ENCODE measurements at regions not wholly inside any gene's neighbourhood (a gene's known extent, or its start where the extent isn't known, plus 50 kb on each side); places are given as distances from the start of the nearest gene placed in this dataset.
A peak's percentile ranks its signal among the peaks of the same experiment; 100 is the strongest.
"Not testable (repeated sequence)": the region's sequence is repeated elsewhere in the genome, so short reads cannot be mapped to it uniquely, and the experiment has no call there.

DNA sequence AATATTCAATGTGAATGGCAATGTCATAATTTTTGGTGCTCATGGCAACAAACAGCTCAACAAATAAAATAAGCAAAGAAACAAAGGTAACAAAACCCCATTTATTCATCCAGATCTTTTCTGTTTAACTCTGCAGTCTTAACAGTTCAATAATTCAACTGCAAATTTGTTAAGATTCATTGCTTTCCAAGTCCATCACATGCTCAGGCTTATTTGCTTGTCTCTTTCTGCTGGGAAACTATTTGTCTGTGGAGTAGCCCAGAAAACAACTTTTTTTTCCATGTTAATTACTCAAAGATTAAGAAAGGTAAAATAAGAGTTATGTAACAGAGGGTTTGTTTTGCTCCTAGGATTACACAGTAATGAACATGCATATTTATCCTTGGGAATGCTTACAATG, 92.6 kb upstream of the PNPT1 start:
- no peaks in the 10 kb centered on the region for H3K79me2 ChIP-seq (ENCODE audit: control insufficient read depth, insufficient read depth, low read length, unreplicated experiment)
- no peaks in the 10 kb centered on the region for H3K27me3 ChIP-seq (ENCODE audit: insufficient read depth, low read length)
- H3K36me3 ChIP-seq (ENCODE audit: insufficient read depth, low read length) = no peaks in the 10 kb centered on the region
- H3K4me3 ChIP-seq (ENCODE audit: low read depth, low read length) = no peak overlapping the region
- H3K27ac ChIP-seq (ENCODE audit: low read depth, low read length) = no peak overlapping the region
- peaks cover 5% of the 10 kb centered on the region for H3K4me1 ChIP-seq (ENCODE audit: control insufficient read depth, insufficient read depth, low read length, unreplicated experiment)
- H2AFZ ChIP-seq (ENCODE audit: low read length, unreplicated experiment) = no peak overlapping the region

DNA sequence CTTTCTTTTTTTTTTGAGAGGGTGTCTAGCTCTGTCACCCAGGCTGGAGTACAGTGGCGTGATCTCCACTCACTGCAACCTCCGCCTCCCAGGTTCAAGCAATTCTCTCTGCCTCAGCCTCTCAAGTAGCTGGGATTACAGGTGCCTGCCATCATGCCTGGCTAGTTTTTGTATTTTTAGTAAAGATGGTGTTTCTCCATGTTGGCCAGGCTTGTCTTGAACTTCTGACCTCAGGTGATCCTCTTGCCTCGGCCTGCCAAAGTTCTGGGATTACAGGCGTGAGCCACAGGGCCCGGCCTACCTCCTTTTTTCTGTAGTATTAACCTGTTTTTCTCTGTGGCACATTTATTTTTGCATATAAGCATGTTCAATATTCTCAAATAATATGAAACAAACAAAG, 90.1 kb upstream of the PNPT1 start:
- not testable (repeated sequence) for H3K27me3 ChIP-seq (ENCODE audit: insufficient read depth, low read length); H3K4me3 ChIP-seq (ENCODE audit: low read depth, low read length); H3K79me2 ChIP-seq (ENCODE audit: control insufficient read depth, insufficient read depth, low read length, unreplicated experiment); H3K36me3 ChIP-seq (ENCODE audit: insufficient read depth, low read length); H2AFZ ChIP-seq (ENCODE audit: low read length, unreplicated experiment); H3K27ac ChIP-seq (ENCODE audit: low read depth, low read length)
- H3K4me1 ChIP-seq (ENCODE audit: control insufficient read depth, insufficient read depth, low read length, unreplicated experiment) = peaks cover 26% of the 10 kb centered on the region

DNA sequence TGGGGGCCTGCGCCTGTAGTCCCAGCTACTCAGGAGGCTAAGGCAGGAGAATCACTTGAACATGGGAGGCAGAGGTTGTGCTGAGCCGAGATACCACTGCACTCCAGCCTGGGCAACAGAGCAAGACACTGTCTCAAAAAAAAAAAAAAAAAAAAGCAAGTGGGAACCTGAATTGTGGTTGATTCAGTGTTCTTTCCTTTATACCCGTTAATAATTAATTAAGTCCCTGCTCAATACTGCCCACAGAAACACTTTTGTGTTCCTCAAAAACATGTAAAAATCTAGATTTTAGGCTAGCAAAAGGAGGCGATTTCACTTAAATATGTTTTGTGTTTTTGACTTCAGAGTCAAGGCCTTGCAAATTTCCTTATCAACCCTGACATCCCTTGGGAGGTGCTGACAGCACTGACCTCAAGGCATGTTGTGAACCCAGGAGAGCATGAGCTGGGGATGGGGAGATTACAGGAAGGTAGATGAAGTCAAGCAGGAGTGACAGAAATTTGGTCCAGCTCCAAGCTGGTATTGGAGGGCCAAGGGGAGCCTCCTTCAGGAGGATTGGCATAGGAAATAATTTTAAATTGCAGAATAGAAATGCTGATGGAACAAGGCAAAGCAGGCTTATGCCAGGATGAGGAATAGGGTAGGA, 89.0 kb upstream of the PNPT1 start:
- Histone ChIP-seq H2AFZ (ENCODE audit: low read length, unreplicated experiment) (no peak overlapping the region), H3K79me2 (ENCODE audit: control insufficient read depth, insufficient read depth, low read length, unreplicated experiment) (no peaks in the 10 kb centered on the region), H3K4me3 (ENCODE audit: low read depth, low read length) (no peak overlapping the region), H3K27ac (ENCODE audit: low read depth, low read length) (no peak overlapping the region), H3K4me1 (ENCODE audit: control insufficient read depth, insufficient read depth, low read length, unreplicated experiment) (peaks cover 26% of the 10 kb centered on the region), H3K27me3 (ENCODE audit: insufficient read depth, low read length) (no peaks in the 10 kb centered on the region), H3K36me3 (ENCODE audit: insufficient read depth, low read length) (no peaks in the 10 kb centered on the region)

DNA sequence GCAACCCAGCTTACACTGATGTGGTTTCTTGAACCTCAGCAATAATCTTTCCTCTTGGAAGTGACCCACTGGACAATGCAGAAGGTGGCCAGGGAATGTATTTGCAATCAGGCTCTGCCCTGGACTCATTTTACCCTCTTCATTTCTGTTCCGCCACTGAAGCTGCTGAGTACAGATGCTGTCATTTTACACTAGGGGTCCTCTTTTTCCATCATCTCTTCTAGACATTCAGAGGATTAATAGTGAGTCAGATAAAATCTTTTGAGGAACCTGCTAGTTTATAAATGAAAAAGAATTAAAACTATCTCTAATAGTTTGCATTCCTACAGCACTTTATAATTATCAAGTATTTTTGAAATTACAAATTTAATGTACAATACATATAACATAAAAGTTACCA, 87.9 kb upstream of the PNPT1 start:
- H3K4me3 ChIP-seq (ENCODE audit: low read depth, low read length) = no peak overlapping the region
- H3K36me3 ChIP-seq (ENCODE audit: insufficient read depth, low read length) = no peaks in the 10 kb centered on the region
- H2AFZ ChIP-seq (ENCODE audit: low read length, unreplicated experiment) = no peak overlapping the region
- H3K27me3 ChIP-seq (ENCODE audit: insufficient read depth, low read length) = no peaks in the 10 kb centered on the region
- no peaks in the 10 kb centered on the region for H3K79me2 ChIP-seq (ENCODE audit: control insufficient read depth, insufficient read depth, low read length, unreplicated experiment)
- no peak overlapping the region for H3K27ac ChIP-seq (ENCODE audit: low read depth, low read length)
- peaks cover 26% of the 10 kb centered on the region for H3K4me1 ChIP-seq (ENCODE audit: control insufficient read depth, insufficient read depth, low read length, unreplicated experiment)

DNA sequence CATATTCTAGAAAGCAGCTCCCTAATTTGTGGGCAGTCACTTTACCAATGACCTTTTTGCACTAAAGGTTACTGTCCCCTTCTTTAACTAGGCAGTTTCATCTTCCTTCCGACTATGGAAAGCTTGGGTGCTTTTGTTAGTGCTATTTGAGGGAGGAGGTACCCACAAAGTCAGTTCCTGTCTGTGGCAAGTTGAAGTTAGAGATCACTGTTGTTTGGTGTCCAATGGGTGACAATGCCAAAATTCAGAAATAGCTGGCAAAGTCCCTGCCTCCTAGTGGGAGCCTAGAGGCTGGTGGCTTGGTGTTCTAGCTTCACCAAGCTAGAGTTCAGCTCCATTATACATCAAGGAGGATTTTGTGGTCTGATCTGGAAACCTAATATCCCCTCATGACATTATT, 87.1 kb upstream of the PNPT1 start:
- Histone ChIP-seq H3K4me3 (ENCODE audit: low read depth, low read length) (no peak overlapping the region), H3K27me3 (ENCODE audit: insufficient read depth, low read length) (no peaks in the 10 kb centered on the region), H3K4me1 (ENCODE audit: control insufficient read depth, insufficient read depth, low read length, unreplicated experiment) (peaks cover 26% of the 10 kb centered on the region), H2AFZ (ENCODE audit: low read length, unreplicated experiment) (peak overlapping the region; percentile 34), H3K36me3 (ENCODE audit: insufficient read depth, low read length) (no peaks in the 10 kb centered on the region), H3K27ac (ENCODE audit: low read depth, low read length) (peak overlapping the region; percentile 71), H3K79me2 (ENCODE audit: control insufficient read depth, insufficient read depth, low read length, unreplicated experiment) (no peaks in the 10 kb centered on the region)

DNA sequence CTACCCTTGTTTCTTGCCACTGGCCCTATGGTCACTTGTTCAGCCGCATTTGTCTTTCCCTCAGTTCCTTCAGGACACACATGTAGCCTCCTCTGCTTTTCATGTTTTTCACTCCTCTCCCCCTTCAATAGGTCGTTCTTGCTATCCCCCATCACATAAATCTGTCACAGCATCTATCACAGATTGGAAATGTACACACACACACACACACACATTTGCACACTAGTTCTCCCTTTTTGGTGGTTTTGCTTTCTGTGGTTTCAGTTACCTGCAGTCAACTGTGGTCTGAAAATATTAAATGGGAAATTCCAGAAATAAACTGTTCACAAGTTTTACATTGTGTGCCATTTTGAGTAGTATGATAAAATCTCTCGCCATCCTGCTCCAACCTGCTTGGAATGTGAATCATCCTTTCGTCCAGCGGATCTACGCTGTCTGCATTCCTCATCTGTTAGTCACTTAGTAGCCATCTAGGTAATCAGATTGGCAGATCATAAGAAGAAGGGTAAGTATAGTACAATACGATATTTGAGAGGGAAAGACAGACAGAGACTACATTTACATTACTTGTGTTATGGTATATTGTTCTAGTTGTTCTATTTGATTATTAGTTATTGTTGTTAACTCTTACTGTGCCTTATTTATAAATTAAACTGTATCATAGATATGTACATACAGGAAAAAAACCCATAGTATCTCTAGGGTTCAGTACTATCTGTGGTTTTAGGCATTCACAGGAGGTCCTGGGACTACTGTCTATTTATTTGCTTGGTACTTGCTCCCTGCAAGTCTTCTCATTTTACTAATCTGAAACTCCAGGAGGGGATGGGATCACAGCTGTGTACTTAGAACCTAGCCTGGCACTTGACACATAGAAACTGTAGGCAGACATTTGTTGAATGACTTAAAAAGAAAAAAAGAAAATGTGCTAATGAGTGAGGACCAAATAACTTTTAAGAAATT, 86.1 kb upstream of the PNPT1 start:
- Histone ChIP-seq H3K27me3 (ENCODE audit: insufficient read depth, low read length) (no peaks in the 10 kb centered on the region), H3K79me2 (ENCODE audit: control insufficient read depth, insufficient read depth, low read length, unreplicated experiment) (no peaks in the 10 kb centered on the region), H3K4me3 (ENCODE audit: low read depth, low read length) (peak overlapping the region; percentile 21; the same call in 1 of the 2 replicates), H3K4me1 (ENCODE audit: control insufficient read depth, insufficient read depth, low read length, unreplicated experiment) (peaks cover 26% of the 10 kb centered on the region), H2AFZ (ENCODE audit: low read length, unreplicated experiment) (peak overlapping the region; percentile 35), H3K27ac (ENCODE audit: low read depth, low read length) (peak overlapping the region; percentile 71), H3K36me3 (ENCODE audit: insufficient read depth, low read length) (no peaks in the 10 kb centered on the region)

DNA sequence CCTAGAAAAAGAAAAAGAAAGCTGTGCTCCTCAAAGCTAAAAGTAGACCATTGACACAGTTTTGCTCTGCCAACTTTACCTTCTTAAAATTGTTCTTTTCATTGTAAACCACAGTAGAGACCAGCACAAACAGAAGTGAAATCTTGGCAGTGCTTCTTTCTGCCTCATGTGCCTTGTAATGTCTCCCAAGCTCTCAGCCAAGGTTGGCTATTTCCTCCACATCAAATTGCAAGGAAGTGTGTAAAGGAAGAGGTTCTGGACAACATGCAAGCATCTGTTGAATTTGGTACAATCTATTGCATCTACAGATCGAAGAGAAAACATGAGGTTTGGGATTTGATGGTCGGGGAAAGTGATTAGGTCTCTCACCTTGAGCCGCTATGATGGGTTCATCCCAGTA, 83.3 kb upstream of the PNPT1 start:
- H3K4me1 ChIP-seq (ENCODE audit: control insufficient read depth, insufficient read depth, low read length, unreplicated experiment) = peaks cover 30% of the 10 kb centered on the region
- no peak overlapping the region for H3K27ac ChIP-seq (ENCODE audit: low read depth, low read length)
- H3K79me2 ChIP-seq (ENCODE audit: control insufficient read depth, insufficient read depth, low read length, unreplicated experiment) = no peaks in the 10 kb centered on the region
- no peaks in the 10 kb centered on the region for H3K27me3 ChIP-seq (ENCODE audit: insufficient read depth, low read length)
- no peak overlapping the region for H2AFZ ChIP-seq (ENCODE audit: low read length, unreplicated experiment)
- H3K36me3 ChIP-seq (ENCODE audit: insufficient read depth, low read length) = no peaks in the 10 kb centered on the region
- no peak overlapping the region for H3K4me3 ChIP-seq (ENCODE audit: low read depth, low read length)

DNA sequence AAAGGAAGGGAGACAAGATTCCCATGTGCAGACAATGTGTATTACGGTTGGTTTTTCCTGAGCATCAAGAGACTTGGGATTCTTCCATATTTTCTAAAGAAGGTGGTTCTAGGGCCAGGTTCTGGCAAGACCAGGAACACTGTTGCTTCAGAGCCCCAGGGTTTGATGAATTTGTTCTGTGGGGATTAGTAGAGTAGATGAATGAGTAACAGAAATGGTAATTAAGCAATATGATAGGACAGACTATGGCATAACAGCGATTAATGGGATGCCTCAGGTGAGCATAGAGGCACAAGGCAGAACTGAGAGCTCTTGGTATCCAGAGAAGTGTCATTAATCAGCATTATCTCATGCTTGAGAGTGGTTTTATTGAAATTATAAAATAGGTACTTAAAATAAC, 82.8 kb upstream of the PNPT1 start:
- no peak overlapping the region for H3K27ac ChIP-seq (ENCODE audit: low read depth, low read length)
- H2AFZ ChIP-seq (ENCODE audit: low read length, unreplicated experiment) = no peak overlapping the region
- no peak overlapping the region for H3K4me3 ChIP-seq (ENCODE audit: low read depth, low read length)
- H3K36me3 ChIP-seq (ENCODE audit: insufficient read depth, low read length) = no peaks in the 10 kb centered on the region
- H3K79me2 ChIP-seq (ENCODE audit: control insufficient read depth, insufficient read depth, low read length, unreplicated experiment) = no peaks in the 10 kb centered on the region
- H3K27me3 ChIP-seq (ENCODE audit: insufficient read depth, low read length) = no peaks in the 10 kb centered on the region
- peaks cover 31% of the 10 kb centered on the region for H3K4me1 ChIP-seq (ENCODE audit: control insufficient read depth, insufficient read depth, low read length, unreplicated experiment)

DNA sequence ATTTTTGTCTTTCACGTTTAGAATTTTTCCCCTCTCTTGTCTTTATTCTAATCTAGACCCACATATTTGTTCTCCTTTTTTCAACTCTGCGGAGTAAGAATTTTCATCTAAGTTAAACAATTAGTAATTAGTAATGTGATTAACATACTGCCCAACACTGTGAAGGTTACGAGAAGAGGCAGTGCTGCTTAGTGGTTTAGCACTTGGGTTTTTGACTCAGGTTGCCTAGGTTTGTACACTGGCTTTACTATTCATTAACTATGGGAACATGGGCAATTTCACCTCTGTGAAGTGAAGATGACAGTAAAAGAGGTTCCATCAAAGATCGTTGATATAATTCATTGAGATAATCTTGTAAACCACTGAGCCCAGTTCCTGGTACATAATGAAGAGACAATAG, 82.2 kb upstream of the PNPT1 start:
- Histone ChIP-seq H3K4me3 (ENCODE audit: low read depth, low read length) (no peak overlapping the region), H3K4me1 (ENCODE audit: control insufficient read depth, insufficient read depth, low read length, unreplicated experiment) (peaks cover 28% of the 10 kb centered on the region), H3K27ac (ENCODE audit: low read depth, low read length) (no peak overlapping the region), H3K27me3 (ENCODE audit: insufficient read depth, low read length) (no peaks in the 10 kb centered on the region), H3K79me2 (ENCODE audit: control insufficient read depth, insufficient read depth, low read length, unreplicated experiment) (no peaks in the 10 kb centered on the region), H3K36me3 (ENCODE audit: insufficient read depth, low read length) (no peaks in the 10 kb centered on the region), H2AFZ (ENCODE audit: low read length, unreplicated experiment) (no peak overlapping the region)

DNA sequence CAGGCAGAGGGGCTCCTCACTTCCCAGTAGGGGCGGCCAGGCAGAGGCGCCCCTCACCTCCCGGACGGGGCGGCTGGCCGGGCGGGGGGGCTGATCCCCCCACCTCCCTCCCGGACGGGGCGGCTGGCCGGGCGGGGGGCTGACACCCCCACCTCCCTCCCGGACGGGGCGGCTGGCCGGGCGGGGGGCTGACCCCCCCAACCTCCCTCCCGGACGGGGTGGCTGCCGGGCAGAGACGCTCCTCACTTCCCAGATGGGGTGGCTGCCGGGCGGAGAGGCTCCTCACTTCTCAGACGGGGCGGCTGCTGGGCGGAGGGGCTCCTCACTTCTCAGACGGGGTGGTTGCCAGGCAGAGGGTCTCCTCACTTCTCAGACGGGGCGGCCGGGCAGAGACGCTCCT, 80.0 kb upstream of the PNPT1 start:
- H3K27ac ChIP-seq (ENCODE audit: low read depth, low read length); H3K27me3 ChIP-seq (ENCODE audit: insufficient read depth, low read length); H3K36me3 ChIP-seq (ENCODE audit: insufficient read depth, low read length); H3K4me3 ChIP-seq (ENCODE audit: low read depth, low read length); H3K79me2 ChIP-seq (ENCODE audit: control insufficient read depth, insufficient read depth, low read length, unreplicated experiment); H3K4me1 ChIP-seq (ENCODE audit: control insufficient read depth, insufficient read depth, low read length, unreplicated experiment); H2AFZ ChIP-seq (ENCODE audit: low read length, unreplicated experiment): not testable (repeated sequence)
